Posterior cingulate gyrus (tissue), 11 donors: ENCODE measurements at regions not wholly inside any gene's neighbourhood (a gene's known extent, or its start where the extent isn't known, plus 50 kb on each side); places are given as distances from the start of the nearest gene placed in this dataset.

Experiments used
- DNase-seq, 10 donors: peaks; one replicate each; pipeline versions ENCODE4 v3.0.0 to v3.0.0-alpha.2; 2020 to 2021; ENCODE audit warnings: mixed read lengths in 3 of 10
- intact Hi-C: fragments of 100-400 bp; cut with DNase I; formaldehyde crosslinking; loops from one replicate; pipeline ENCODE4 v1.15.1; 2023

DNA sequence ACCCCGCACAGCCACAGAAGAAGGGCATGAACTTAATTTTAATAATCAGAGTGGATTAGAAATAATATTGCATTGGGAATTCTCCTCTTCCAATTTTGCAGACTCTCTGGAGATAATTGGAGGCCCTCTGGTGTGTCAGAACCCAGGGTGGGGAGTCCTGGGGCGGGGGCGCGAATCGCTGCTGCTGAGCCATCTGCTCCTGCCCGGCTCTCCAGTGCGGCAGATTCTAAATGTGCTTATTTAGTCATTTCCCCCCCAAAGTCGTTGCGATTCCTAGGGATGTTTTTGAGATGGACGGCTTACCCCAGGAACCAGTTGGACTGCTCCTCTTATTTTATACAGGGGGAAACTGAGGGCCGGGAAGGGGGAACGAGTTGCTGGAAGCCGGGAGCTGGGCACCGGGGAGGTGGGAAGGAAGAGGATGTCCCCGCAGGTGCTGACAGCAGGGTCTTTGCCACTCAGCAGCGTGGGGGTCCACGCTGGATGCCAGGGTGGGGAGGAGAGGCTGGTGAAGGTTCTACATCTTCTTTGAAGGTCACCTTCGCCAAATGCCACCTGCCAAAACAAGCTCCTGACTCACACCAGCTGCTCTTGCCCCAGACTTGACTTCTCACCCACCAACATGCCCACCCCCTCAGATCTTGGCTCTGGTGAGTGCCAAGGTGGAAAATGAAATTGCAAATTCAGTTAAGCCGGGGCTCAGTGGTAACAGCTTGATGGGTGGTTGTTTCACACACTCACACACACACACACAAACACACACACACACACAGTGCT, 91.3 kb upstream of the PRR23E start:
- intact Hi-C loops: no loop called here
- peak in 2 of 10 donors; percentile 81 to 89 for DNase-seq

- intact Hi-C loops: no loop called here
Measured at GRCh38 chr3:127102188-127102520, 90.8 kb upstream of the PRR23E start.

DNA sequence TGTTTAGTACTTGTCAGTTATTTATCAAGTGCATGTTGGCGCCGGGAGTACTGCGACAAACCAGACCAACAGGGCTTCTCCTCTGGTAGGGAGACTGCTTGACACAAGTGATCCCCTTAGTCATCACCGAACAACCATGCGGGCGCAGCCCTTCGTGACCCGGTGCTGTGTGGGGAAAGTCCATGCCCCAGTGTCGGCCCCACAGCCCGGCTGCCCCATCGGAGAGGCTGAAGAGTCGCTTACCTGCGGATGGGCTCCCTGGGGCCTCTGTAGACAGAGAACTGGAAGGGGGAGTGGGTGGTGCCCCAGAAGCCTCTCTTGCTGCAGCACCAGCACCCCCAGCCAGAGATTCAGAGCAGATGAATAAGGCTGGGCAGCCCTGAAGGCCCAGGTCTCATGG, 90.3 kb upstream of the PRR23E start:
- intact Hi-C loops: no loop called here
- DNase-seq: no peak

More at GRCh38 chr3:127102188-127102520, 90.8 kb upstream of the PRR23E start:
- peak in 1 of 10 donors; percentile 76 for DNase-seq

DNA sequence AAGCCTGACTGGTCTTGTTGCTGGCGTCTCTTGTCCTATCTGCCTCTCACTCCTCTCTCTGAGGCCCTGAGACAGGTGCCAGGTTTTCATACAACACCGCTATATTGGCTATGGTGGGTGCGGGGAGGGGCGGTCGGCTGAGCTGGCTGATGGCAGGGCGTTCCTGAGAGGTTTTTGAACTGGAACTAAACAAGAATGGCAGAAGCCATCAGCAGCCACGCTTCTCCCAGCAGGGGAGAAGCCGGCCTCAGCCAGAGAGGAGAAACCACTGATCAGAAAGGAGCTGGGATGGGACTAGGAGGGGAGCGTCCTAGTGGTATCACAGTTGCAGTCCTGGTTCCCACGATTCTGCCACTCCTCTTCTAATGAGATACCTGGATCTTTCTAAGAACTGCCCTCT, 89.9 kb upstream of the PRR23E start:
- DNase-seq: no peak
- intact Hi-C loops: no loop called here

DNA sequence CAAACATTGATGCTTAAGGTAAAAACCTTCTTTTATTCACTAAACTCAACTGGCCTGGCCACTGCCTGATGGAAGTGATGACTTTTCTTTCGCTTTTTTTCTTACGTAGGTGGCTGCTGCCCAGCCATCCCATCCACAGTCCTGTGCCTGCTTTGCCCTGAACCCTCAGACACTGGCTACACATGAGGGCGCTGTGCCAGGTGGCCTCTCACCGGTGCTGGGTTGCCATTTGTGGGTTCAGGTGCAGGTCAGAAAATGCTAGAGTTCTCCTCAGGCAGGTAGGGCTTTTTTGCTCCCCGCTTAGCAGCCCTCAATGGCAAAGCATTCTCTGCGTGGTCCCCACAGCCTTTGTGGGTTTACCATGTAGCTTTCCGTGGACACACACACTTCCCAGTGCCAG, 88.3 kb upstream of the PRR23E start:
- no peak for DNase-seq
- intact Hi-C loops: no loop called here

- intact Hi-C loops: no loop called here
- DNase-seq: no peak
Measured at GRCh38 chr3:127105587-127105986, 87.3 kb upstream of the PRR23E start.

GRCh38 chr3:127106053-127106452, 86.9 kb upstream of the PRR23E start:
- intact Hi-C loops: no loop called here
- DNase-seq: no peak

GRCh38 chr3:127106456-127106855, 86.5 kb upstream of the PRR23E start:
- DNase-seq: no peak
- intact Hi-C loops: no loop called here

GRCh38 chr3:127107002-127107401, 85.9 kb upstream of the PRR23E start:
- no peak for DNase-seq
- intact Hi-C loops: no loop called here

DNA sequence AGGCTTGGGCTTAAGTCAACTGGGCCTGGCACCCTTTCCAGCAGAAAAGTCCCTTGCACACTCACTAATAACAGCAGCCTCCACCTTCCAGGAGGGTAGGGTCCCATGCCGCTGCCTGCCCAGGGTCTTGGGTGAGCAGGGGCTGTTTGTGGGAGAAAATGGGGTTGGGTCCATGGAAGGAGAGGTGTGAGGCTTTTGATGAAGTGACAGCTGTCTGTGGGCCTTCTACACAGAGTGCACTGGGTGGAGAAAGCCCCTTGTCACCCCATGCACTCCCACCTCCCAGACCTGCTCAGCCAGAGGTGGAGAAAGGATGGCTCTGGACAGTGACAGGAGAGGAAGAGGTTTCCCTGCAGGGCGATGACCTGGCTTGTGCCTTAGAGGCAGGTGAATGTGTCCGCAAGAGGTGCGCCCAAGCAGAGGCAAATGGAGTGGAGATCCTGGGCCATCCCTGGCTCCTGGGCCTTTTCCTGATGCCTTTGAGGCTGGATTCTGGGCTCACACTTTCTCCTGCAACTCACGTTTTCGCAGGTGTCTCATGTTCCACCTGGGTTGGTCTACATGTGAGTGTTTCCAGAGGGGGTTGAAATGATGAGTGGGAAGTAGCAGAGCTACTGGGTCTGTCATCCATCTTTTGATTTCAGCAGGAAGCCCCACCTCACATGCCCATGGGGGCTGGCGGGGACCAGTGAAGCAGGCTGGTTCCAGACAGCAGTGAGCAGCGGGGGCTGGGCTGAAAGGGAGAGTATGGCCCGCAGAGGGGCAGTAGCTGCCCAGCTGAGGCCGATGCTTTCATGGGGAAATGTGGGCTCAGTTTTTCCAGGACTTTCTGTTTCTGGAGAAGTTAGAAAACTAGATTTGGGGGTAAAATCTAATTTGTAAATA, 85.2 kb upstream of the PRR23E start:
- DNase-seq: peak in 1 of 10 donors; percentile 2
- intact Hi-C loops: no loop called here

- intact Hi-C loops: no loop called here
- DNase-seq: no peak
Measured at GRCh38 chr3:127108796-127109195, 84.1 kb upstream of the PRR23E start.

- DNase-seq: no peak
- intact Hi-C loops: no loop called here
Measured at GRCh38 chr3:127110982-127111693, 81.8 kb upstream of the PRR23E start.

DNA sequence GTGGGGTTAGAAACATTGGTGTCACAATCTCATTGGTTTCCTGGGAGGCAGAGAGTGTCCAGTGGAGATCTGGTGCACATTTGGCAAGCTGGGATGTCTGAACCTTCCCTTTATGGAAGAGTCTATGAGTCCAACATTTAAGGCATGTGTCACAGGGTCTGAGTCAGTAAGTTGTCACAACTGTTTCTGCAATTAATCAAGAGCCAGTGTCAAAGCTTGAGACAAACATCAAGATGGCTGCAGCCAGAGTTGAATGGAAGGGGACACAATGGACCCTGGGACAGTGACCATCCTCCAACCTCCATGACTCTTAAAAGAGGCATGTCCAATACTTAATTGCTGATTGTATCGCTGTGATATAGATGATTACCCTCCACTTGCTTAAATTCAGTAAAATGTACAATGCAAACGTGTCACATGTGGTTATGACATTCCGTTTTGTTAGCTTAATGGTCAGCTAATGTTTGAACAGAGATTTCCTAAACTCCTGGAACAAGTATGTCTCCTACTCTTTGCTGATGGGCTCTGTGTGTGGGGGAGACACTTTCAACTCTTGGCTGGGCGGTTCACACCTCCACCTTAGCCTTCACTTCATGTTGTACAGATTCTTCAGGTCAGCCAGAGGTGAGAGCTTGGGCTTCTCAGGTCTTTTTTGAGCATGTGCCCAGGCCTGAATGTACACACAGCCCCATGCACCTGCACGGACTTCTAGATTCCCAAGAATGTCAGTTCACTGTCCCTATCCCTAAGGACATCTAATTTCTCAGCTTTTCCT, 79.9 kb upstream of the PRR23E start:
- DNase-seq: no peak
- intact Hi-C loops: no loop called here

- intact Hi-C loops: no loop called here
- no peak for DNase-seq
Measured at GRCh38 chr3:127113571-127113891, 79.4 kb upstream of the PRR23E start.

GRCh38 chr3:127114337-127115070, 78.4 kb upstream of the PRR23E start:
- intact Hi-C loops: no loop called here

DNA sequence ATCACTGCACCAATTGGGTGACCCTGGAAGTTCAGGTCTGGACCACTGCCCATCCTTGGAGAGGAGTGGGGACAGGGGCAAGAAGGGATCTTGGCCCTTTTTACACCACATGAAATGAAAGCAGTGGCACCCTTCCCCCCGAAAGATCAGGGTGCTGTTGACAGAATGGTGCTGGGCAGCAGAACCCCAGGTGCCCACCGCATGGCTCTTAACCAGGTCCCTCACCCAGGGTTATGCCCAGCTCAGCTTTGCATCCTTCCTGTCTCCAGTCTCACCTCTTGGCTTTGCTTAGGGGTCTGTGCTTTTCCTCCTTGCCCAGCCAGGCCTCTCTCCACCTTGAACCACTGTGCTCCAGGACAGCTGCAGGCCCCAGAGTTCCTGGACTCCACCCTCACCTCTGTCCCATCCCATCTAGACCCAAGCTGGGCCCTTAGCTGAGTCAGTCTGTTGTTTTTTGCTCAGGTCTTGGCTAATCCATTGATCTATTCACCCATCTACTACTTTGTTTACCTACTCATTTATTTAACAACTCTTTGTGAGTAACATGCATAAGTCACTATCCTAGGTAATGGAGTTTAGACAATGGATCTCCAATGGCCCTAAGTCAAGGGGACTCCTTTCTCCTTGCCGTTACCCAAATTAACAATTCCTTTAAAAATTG, 77.1 kb upstream of the PRR23E start:
- intact Hi-C loops: no loop called here

More at GRCh38 chr3:127114337-127115070, 78.4 kb upstream of the PRR23E start:
- DNase-seq: peak in 1 of 10 donors; percentile 3

DNA sequence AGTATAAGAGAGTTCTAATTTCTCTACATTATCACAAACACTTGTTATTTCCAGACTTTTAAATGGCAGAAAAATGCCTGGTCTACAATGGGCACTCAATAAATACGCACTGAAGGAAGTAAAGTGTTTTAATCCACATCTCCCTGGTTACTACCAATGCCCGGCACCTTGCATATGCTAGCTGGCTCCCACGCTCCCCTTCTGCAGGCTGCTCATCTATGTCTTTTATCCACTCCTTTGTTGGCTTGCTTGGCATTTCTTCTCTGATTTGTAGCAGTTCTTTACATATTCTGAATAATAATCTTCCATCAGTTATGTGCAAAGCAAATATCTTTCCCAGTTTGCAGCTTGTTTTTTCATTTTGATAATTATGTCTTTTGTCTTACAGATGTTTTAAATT, 74.6 kb upstream of the PRR23E start:
- DNase-seq: peak in 1 of 10 donors; percentile 79

More for the DNA sequence above, 77.1 kb upstream of the PRR23E start:
- no peak for DNase-seq

DNA sequence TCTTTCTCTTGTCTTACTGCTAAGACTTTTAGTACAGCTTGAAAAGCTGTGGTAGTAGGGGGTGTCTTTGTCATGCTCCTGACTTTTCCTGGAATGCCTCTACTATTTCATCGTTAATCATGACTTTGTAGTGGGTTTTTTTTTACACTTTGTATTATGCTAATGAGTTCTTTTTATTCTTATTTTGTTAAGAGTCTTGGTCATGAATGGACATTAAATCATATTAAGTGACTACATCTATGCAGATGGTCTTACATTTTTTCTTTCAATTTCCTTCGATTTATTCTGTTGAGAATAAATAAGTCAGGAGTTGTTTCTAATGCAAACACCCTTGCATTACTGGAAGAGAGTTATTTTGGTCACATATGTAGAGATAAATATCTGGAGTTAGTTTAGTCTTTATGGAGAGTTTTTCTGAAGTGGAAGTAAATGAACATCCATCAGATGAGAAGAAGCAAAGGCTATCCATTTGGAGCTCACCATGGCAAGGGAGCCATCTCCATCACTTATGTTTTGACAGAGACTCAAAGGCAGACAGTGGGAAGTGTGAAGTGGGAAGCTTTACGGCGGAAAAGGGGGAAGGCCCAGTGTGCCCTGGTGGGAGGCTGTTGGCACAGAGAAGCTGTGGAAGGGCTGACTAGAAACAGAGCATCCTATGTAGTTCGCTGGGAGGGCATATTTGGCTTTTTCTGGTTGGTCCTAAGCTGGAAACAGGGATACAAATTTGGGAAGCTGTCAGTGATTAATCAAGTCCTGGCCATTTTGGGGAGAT, 73.1 kb upstream of the PRR23E start:
- peak in 1 of 10 donors; percentile 68 for DNase-seq
- intact Hi-C loops: no loop called here

More for the DNA sequence above, 74.6 kb upstream of the PRR23E start:
- intact Hi-C loops: no loop called here
